ENCODE measurements at regions not wholly inside any gene's neighbourhood (a gene's known extent, or its start where the extent isn't known, plus 50 kb on each side); places are given as distances from the start of the nearest gene placed in this dataset.

DNA sequence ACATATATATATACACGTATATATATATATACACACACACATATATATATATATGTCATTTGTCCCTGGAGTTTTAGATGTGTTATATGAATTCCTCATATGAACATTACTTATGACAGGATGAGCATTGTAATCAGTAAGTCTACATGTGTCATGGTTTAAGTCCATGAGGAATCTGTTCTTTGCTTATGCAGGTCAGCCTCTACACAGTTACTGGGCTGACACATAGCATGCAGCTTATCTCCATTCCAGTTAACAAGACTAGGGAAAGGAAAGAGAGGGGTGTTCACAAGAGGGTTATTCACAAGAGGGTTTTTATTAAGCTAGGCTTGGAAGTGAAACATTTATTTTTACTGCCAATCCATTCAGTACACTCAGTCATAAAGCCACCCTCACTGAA, 226.7 kb downstream of the SNX13 start:
- H3K27me3 ChIP-seq (ENCODE audit: insufficient read depth, low read length, poor library complexity, severe bottlenecking): no peaks in the 10 kb centered on the region
- no peaks in the 10 kb centered on the region for H3K9me3 Mint-ChIP-seq
- POLR2A ChIA-PET: no interaction called here
- H3K4me3 ChIP-seq (ENCODE audit: low read length): no peak overlapping the region
- H3K9me3 ChIP-seq (ENCODE audit: low read length): no peaks in the 10 kb centered on the region
- no peak overlapping the region for H3K27ac ChIP-seq (ENCODE audit: low read depth, low read length)
- CTCF ChIA-PET: no interaction called here
- no peak for DNase-seq
- no peaks in the 10 kb centered on the region for H3K4me1 ChIP-seq (ENCODE audit: insufficient read depth, low read length)
- peaks cover 1 to 5% of the 10 kb centered on the region in 2 donors for H3K27me3 Mint-ChIP-seq
- H3K36me3 ChIP-seq (ENCODE audit: insufficient read depth, low read length): no peaks in the 10 kb centered on the region
- H3K36me3 Mint-ChIP-seq: no peaks in the 10 kb centered on the region
- no peak overlapping the region for H3K4me3 Mint-ChIP-seq
- H3K4me1 Mint-ChIP-seq: no peaks in the 10 kb centered on the region
- H3K27ac Mint-ChIP-seq: no peak overlapping the region

GRCh38 chr7:17716816-17717215, 223.5 kb downstream of the SNX13 start:
- H3K27ac Mint-ChIP-seq: no peak overlapping the region
- no peak for DNase-seq
- no peaks in the 10 kb centered on the region for H3K9me3 Mint-ChIP-seq
- no peaks in the 10 kb centered on the region for H3K9me3 ChIP-seq (ENCODE audit: low read length)
- CTCF ChIA-PET: no interaction called here
- no peaks in the 10 kb centered on the region for H3K36me3 Mint-ChIP-seq
- H3K4me1 Mint-ChIP-seq: no peaks in the 10 kb centered on the region
- H3K4me3 Mint-ChIP-seq: no peak overlapping the region
- no peak overlapping the region for H3K4me3 ChIP-seq (ENCODE audit: low read length)
- no peaks in the 10 kb centered on the region for H3K36me3 ChIP-seq (ENCODE audit: insufficient read depth, low read length)
- H3K27me3 Mint-ChIP-seq: peaks cover 1 to 5% of the 10 kb centered on the region in 2 donors
- POLR2A ChIA-PET: no interaction called here
- no peak overlapping the region for H3K27ac ChIP-seq (ENCODE audit: low read depth, low read length)
- H3K27me3 ChIP-seq (ENCODE audit: insufficient read depth, low read length, poor library complexity, severe bottlenecking): no peaks in the 10 kb centered on the region
- no peaks in the 10 kb centered on the region for H3K4me1 ChIP-seq (ENCODE audit: insufficient read depth, low read length)

- Histone ChIP-seq H3K9me3 (ENCODE audit: low read length) (no peaks in the 10 kb centered on the region), H3K27me3 (ENCODE audit: insufficient read depth, low read length, poor library complexity, severe bottlenecking) (no peaks in the 10 kb centered on the region), H3K4me3 (ENCODE audit: low read length) (no peak overlapping the region), H3K27ac (ENCODE audit: low read depth, low read length) (no peak overlapping the region), H3K4me1 (ENCODE audit: insufficient read depth, low read length) (no peaks in the 10 kb centered on the region), H3K36me3 (ENCODE audit: insufficient read depth, low read length) (no peaks in the 10 kb centered on the region)
- Mint-ChIP-seq H3K9me3 (no peaks in the 10 kb centered on the region), H3K4me1 (no peaks in the 10 kb centered on the region), H3K36me3 (no peaks in the 10 kb centered on the region), H3K27ac (no peak overlapping the region), H3K27me3 (peaks cover 0 to 5% of the 10 kb centered on the region in 2 donors), H3K4me3 (no peak overlapping the region)
- ChIA-PET POLR2A (no interaction called here), CTCF (no interaction called here)
- DNase-seq: no peak
Observed at GRCh38 chr7:17719998-17720397, 220.3 kb downstream of the SNX13 start.

DNA sequence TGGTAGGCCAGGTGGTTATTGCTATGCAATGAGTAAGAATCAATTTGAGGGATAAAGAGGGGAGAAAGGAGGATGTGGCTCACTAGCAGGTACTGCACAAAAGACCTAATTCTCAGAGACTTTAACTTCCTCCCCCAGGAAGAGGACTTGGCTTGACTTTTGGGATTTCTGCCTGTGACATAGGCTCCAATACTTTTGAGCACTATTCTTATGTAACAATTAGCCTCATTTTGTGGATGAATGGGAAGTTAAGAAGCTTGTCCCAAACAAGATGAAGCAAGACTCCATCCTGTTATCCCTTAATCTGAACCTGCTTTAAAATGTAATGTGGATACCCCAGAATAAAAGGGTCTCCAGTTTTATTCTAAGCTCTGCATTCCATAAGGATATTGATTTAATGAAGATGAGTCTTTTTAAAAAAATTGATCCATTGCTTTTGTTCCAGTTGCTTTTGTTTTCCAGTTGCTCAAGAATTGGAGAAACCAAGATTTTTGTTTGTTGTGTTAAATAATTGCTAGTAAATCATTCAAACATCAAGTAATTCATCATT, 218.5 kb downstream of the SNX13 start:
- Mint-ChIP-seq H3K27me3 (peaks cover 2 to 3% of the 10 kb centered on the region in 2 donors), H3K4me3 (no peak overlapping the region), H3K4me1 (no peaks in the 10 kb centered on the region), H3K9me3 (no peaks in the 10 kb centered on the region), H3K27ac (no peak overlapping the region), H3K36me3 (no peaks in the 10 kb centered on the region)
- Histone ChIP-seq H3K4me1 (ENCODE audit: insufficient read depth, low read length) (no peaks in the 10 kb centered on the region), H3K27ac (ENCODE audit: low read depth, low read length) (no peak overlapping the region), H3K27me3 (ENCODE audit: insufficient read depth, low read length, poor library complexity, severe bottlenecking) (no peaks in the 10 kb centered on the region), H3K9me3 (ENCODE audit: low read length) (no peaks in the 10 kb centered on the region), H3K4me3 (ENCODE audit: low read length) (no peak overlapping the region), H3K36me3 (ENCODE audit: insufficient read depth, low read length) (no peaks in the 10 kb centered on the region)
- ChIA-PET POLR2A (no interaction called here), CTCF (no interaction called here)
- no peak for DNase-seq

- H3K4me1 Mint-ChIP-seq: no peaks in the 10 kb centered on the region
- no peaks in the 10 kb centered on the region for H3K9me3 Mint-ChIP-seq
- POLR2A ChIA-PET: no interaction called here
- no peak overlapping the region for H3K4me3 ChIP-seq (ENCODE audit: low read length)
- H3K4me1 ChIP-seq (ENCODE audit: insufficient read depth, low read length): no peaks in the 10 kb centered on the region
- H3K9me3 ChIP-seq (ENCODE audit: low read length): no peaks in the 10 kb centered on the region
- no peak overlapping the region for H3K4me3 Mint-ChIP-seq
- H3K27me3 Mint-ChIP-seq: peaks cover 0 to 3% of the 10 kb centered on the region in 2 donors
- no peaks in the 10 kb centered on the region for H3K27me3 ChIP-seq (ENCODE audit: insufficient read depth, low read length, poor library complexity, severe bottlenecking)
- no peaks in the 10 kb centered on the region for H3K36me3 ChIP-seq (ENCODE audit: insufficient read depth, low read length)
- no peak overlapping the region for H3K27ac Mint-ChIP-seq
- no peaks in the 10 kb centered on the region for H3K36me3 Mint-ChIP-seq
- DNase-seq: no peak
- CTCF ChIA-PET: no interaction called here
- H3K27ac ChIP-seq (ENCODE audit: low read depth, low read length): no peak overlapping the region
Observed at GRCh38 chr7:17722798-17723197, 217.5 kb downstream of the SNX13 start.

DNA sequence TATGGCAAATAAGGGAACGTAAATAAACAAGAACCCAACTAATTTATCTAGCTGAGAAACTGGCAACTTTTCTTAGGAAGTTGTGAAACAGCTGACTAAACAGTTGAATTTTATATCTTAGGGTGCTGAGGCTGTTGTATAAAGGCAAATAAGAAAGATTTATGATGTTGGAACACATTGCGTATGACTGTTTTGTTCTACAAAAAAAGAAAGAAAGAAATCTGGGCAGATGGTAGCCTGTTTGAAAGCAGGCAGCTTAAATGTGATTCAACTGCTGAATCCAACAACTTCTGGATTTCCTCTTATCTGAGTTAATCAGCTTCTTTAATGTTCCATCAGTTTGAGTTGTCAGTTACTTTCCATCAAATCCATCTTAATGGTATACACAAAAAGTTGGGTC, 214.5 kb downstream of the SNX13 start:
- H3K4me3 ChIP-seq (ENCODE audit: low read length): no peak overlapping the region
- Mint-ChIP-seq H3K27ac (peak overlapping the region in 1 of 8 donors; percentile 48), H3K4me1 (no peaks in the 10 kb centered on the region), H3K9me3 (peaks cover 0 to 2% (median 0%) of the 10 kb centered on the region in 5 donors), H3K4me3 (no peak overlapping the region), H3K27me3 (peaks cover 3 to 5% of the 10 kb centered on the region in 2 donors), H3K36me3 (no peaks in the 10 kb centered on the region)
- ChIA-PET CTCF (no interaction called here), POLR2A (no interaction called here)
- no peaks in the 10 kb centered on the region for H3K9me3 ChIP-seq (ENCODE audit: low read length)
- no peaks in the 10 kb centered on the region for H3K36me3 ChIP-seq (ENCODE audit: insufficient read depth, low read length)
- H3K4me1 ChIP-seq (ENCODE audit: insufficient read depth, low read length): no peaks in the 10 kb centered on the region
- DNase-seq: no peak
- H3K27ac ChIP-seq (ENCODE audit: low read depth, low read length): no peak overlapping the region
- no peaks in the 10 kb centered on the region for H3K27me3 ChIP-seq (ENCODE audit: insufficient read depth, low read length, poor library complexity, severe bottlenecking)

DNA sequence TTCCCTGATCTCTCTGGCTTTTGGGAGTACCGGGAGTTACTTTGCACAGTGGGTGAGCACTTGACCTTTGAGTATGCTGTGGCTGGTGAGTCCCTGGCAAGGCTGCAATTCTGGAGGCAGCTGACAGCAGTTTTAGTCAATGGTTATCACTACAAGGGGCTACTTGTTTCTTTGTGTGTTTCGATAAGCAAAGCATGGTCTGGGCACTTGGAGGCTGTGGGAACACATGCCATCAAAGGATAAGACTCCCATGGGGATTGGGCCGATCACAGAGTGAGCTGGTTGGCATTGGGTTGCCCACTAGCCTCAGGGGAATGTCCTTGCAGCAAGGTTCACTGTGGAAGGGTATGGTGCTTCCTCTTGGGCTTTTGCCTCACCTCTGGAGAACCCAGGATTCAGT, 208.2 kb downstream of the SNX13 start:
- Histone ChIP-seq H3K36me3 (ENCODE audit: insufficient read depth, low read length) (no peaks in the 10 kb centered on the region), H3K4me1 (ENCODE audit: insufficient read depth, low read length) (no peaks in the 10 kb centered on the region), H3K27ac (ENCODE audit: low read depth, low read length) (no peak overlapping the region), H3K9me3 (ENCODE audit: low read length) (no peaks in the 10 kb centered on the region), H3K27me3 (ENCODE audit: insufficient read depth, low read length, poor library complexity, severe bottlenecking) (no peaks in the 10 kb centered on the region), H3K4me3 (ENCODE audit: low read length) (no peak overlapping the region)
- Mint-ChIP-seq H3K9me3 (peaks cover 9 to 19% (median 13%) of the 10 kb centered on the region in 5 donors), H3K27ac (no peak overlapping the region), H3K4me3 (no peak overlapping the region), H3K27me3 (peaks cover 3 to 32% of the 10 kb centered on the region in 2 donors), H3K4me1 (no peaks in the 10 kb centered on the region), H3K36me3 (peaks cover 0 to 9% (median 3%) of the 10 kb centered on the region in 3 donors)
- no peak for DNase-seq
- ChIA-PET CTCF (no interaction called here), POLR2A (no interaction called here)

Data from CD8-positive, alpha-beta memory T cell (primary cell).